GM18907 (cell line): ENCODE measurements at regions not wholly inside any gene's neighbourhood (a gene's known extent, or its start where the extent isn't known, plus 50 kb on each side); places are given as distances from the start of the nearest gene placed in this dataset.

Source experiments
- ATAC-seq: cut with Tn5 transposase; IDR thresholded peaks from one replicate; pipeline ENCODE4 v1.9.1; 2021; ENCODE audit warnings: mild to moderate bottlenecking, moderate library complexity; ENCODE audit not compliant: unreplicated experiment

GRCh38 chr10:128934492-128934891 is 532.5 kb upstream of the MGMT start:
- ATAC-seq: no peak

- ATAC-seq: no peak
These were observed 530.6 kb upstream of the MGMT start for GRCh38 chr10:128936392-128936791.

DNA sequence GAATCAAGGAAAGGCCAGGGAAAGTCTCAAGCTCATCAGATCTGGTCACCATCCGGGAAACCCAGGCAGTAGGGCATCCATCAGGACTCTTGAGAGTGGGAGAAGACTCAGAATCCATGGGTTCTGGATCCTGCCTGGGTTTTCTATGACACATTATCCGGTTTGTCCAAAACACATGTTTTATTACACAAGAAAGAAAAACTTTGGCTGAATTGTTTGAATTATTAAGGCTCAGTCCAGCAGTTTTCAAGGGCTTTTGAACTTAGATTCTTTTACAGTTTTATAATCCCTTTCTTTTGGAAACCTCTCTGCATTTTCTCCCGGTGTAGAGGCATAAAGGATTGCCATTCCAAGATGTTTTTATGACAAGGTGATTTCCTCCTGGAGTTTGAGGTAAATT is 528.5 kb upstream of the MGMT start:
- ATAC-seq: no peak

DNA sequence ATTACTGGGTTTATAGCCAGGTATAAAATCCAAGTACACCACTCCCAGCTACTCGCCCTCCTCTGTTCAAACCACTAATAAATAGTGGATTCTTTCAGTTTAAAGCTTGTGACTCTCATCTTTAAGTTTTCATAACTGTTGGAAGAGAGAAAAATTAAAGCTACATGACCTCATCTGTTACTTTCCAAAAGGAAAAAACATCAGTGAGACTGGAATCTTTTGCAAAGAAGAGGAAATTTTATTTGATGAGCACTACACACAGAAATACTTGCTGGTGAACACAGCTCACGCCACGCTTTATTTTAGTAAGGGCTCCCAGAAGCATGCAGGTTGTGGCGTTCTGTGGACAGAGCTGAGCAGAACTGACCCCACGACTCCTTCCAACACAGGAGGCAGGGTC is 527.0 kb upstream of the MGMT start:
- no peak for ATAC-seq

DNA sequence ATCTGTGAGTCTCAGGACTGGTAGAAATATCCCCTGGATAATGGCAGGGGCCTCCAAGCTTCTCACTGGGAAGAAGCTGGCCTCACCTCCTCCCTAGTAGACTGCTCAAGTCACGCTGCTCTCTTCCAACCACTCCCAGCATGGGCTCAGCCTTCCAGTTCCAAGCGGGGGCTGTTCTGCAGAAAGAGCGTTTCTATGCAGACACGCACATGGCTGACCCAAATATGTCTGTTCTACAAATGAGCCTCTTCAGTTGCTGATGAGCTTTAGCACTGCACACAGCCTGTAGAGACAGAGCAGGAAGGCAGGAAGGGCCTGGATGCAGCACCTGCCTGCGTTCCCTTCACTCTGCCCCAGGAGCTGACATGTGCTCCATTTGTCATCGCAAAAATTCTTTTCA is 523.9 kb upstream of the MGMT start:
- no peak for ATAC-seq

GRCh38 chr10:128945398-128945797 is 521.6 kb upstream of the MGMT start:
- no peak for ATAC-seq

GRCh38 chr10:128950159-128950915 is 516.7 kb upstream of the MGMT start:
- ATAC-seq: no peak

DNA sequence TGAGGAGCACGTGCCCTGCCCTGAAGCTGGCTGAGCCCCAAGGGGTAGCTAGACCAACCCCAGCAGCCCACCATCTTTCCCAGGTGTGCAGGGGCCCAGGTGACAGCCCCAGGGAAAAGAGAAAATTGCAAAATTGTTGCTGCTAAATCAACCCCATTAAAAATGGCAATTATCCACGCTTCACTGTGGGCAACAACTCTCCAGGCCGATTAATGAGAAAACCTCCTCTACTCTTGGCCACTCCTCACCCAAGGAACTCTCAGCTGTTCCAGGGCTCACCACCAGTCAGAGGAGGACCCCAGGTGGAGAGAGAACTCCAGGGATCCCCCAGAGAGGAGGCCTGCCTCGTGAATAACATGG is 516.1 kb upstream of the MGMT start:
- no peak for ATAC-seq

- no peak for ATAC-seq
These were observed 514.2 kb upstream of the MGMT start for GRCh38 chr10:128952856-128953255.

GRCh38 chr10:128956149-128956548 is 510.9 kb upstream of the MGMT start:
- ATAC-seq: no peak

GRCh38 chr10:128957221-128957620 is 509.8 kb upstream of the MGMT start:
- no peak for ATAC-seq

GRCh38 chr10:128958834-128959690 is 508.0 kb upstream of the MGMT start:
- ATAC-seq: no peak

DNA sequence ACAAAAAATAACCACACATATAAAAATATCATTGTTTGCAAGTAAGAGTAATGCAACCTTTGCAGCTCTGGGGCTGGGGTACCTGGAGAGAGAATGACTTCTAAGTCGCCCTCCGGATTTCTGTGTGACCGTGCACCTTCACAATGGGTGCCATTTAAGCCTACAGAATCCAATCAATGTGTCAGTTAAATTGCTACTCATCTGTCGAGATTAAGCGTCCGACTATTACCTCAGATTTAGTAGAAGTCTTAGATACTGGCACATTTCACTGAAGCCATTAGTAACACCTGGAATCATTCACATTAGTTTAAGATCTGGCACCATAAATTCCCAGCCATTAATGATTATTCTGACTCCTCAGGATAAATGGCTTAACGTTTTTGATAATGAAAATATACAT is 507.3 kb upstream of the MGMT start:
- ATAC-seq: no peak

- no peak for ATAC-seq
These were observed 506.5 kb upstream of the MGMT start for GRCh38 chr10:128960517-128960916.

GRCh38 chr10:128962182-128962581 is 504.9 kb upstream of the MGMT start:
- ATAC-seq: no peak

DNA sequence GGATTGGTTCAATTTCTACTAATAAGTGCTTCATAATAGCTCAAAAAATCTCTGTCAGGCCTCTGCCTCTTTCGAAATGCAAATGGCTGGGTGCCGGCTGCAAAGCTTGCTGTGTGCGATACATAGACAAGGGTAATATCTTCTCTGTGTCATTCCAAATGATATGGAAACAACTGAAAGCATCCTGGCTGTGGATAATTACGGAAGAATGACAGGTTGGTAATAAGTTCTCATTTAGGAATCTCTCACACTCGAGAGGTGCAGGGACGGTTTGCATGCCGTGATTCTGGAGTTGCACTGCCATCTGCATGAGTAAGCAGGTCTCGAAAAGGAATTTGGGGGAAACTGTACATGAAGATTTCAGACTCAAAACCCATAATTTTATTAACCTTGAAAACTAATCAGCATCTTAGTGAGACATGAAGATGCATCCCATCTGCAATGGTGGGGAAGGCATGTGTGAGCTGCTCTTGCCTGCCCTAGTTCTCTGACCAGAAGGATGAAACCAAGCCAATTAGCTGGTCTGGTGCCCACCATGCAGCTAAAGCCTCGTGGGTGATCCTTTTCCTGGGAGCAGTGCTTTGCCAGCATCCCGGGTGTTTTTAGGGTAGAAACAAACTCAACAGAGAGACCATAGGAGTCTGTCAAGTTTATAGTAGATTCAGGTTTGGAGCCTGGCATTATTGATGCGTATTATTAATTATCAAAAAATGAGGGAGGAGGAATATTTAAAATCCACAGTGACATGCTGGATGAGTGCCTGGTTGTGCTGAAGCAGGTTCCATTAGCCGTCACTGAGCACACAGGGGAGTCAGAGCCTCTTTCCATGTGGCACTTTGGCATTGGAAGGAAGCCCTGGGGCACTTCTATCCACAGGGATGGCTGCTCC is 503.6 kb upstream of the MGMT start:
- no peak for ATAC-seq

DNA sequence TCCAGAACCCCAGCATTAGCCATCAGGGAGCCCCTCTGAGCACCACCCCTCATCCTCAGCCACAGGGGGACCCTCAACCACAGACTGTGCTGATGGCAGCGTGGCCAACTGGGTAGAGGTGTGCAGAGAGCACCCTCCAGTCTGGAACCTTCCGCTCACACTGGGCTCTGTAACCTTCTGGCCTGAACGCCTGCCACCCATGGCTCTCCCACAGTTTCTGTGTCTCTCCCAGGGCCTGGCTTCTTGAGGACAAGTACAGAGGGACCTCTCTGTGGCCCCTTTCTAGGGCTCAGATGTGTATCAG is 503.0 kb upstream of the MGMT start:
- ATAC-seq: no peak

DNA sequence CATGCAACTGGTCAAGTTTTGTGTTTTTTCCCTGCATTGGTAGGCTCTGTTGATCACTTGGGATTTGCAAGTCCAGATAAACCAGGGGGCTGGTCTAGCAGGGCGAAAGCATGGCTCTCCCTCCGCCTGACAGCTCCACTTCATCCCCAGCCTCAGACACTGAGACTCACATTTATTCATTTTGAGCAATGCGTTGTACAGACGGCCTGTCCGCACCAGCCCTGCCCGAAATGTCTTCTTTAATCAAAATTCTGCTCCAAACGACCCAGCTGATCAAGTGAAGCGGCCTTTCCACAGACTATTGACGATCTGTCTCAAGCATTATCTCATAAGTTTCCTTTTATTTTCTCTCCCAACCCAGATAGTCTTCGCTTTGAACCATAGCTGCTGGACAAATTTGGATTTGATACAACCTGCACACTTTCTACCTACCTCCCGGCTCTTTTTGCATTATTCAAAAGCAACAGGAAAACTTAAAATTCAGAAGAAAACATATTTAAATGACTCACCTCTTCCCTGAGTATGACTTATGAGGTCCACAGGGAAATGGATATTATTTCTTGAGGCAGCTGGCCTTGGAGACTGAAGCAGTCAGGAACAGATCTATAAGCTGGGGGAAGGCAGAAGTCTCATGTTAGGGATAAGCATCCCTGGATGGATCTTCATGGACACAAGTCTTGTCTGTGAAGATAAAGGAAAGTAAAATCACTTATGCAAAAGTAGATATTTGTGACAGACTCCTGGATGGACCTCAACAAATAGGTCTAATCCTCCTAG is 498.9 kb upstream of the MGMT start:
- ATAC-seq: no peak

GRCh38 chr10:128969551-128969950 is 497.5 kb upstream of the MGMT start:
- ATAC-seq: no peak

DNA sequence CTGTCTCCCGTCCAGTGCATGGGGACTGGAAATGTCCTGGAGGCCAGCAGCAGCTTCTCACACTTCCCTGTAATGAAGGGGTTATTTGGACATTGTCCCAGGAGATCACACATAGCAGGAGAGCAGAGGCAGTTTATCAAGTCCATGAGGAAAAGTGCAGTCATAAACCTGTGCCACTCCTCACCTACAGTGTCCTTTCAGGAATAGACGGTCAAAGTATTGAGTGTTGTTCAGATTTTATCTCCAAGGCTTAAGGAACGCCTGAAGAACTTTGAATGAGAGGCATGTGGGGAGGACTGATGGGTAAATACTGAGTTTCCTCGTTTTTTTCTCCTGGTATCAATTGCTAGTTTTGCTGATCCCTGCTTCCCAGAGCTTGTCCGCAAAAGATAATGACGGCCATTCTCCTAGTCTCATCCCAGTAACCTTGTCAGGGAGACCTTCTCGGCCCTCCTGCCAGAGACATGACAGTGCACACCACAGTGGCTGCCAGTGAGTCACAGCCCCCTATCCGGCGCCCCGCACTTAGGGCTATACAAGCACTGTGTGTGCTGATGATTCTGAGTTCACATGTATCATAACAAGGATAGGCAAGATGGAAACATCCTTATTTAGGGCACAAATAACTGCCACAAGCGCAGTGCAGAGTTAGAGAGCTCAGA is 495.5 kb upstream of the MGMT start:
- no peak for ATAC-seq
